Skeletal muscle tissue (tissue), 3 donors: ENCODE measurements at regions not wholly inside any gene's neighbourhood (a gene's known extent, or its start where the extent isn't known, plus 50 kb on each side); places are given as distances from the start of the nearest gene placed in this dataset.

Experiments
- H3K27ac ChIP-seq: one replicate; pipeline ENCODE4 v1.7.0; 2013; ENCODE audit warnings: mild to moderate bottlenecking, low read depth, low read length, inconsistent platforms
- H3K27me3 ChIP-seq, 3 donors: one replicate each; pipeline ENCODE4 v1.7.0; 2013; ENCODE audit warnings: low read length in 3 of 3; ENCODE audit not compliant: control insufficient read depth in 3 of 3, insufficient read depth in 3 of 3
- H3K36me3 ChIP-seq, 3 donors: one replicate each; pipeline ENCODE4 v1.7.0; 2013; ENCODE audit warnings: low read length in 3 of 3; ENCODE audit not compliant: control insufficient read depth in 3 of 3, insufficient read depth in 3 of 3
- H3K4me1 ChIP-seq, 3 donors: one replicate each; pipeline ENCODE4 v1.7.0; 2013; ENCODE audit warnings: low read length in 3 of 3, mild to moderate bottlenecking in 3 of 3; ENCODE audit not compliant: control insufficient read depth in 3 of 3, insufficient read depth in 3 of 3
- H3K4me3 ChIP-seq, 3 donors: one replicate each; pipeline ENCODE4 v1.7.0; 2013; ENCODE audit warnings: low read length in 3 of 3
- H3K9ac ChIP-seq, 3 donors: one replicate each; pipeline ENCODE4 v1.7.0; 2013; ENCODE audit warnings: low read length in 3 of 3, mild to moderate bottlenecking in 3 of 3, moderate library complexity in 2 of 3, low read depth in 1 of 3
- H3K9me3 ChIP-seq, 3 donors: one replicate each; pipeline ENCODE4 v1.7.0; 2013; ENCODE audit warnings: low read length in 3 of 3; ENCODE audit not compliant: control insufficient read depth in 3 of 3
- donor health status: Osteomylitis.

- Histone ChIP-seq H3K36me3 (no peaks in the 10 kb centered on the region), H3K27ac (no peak overlapping the region), H3K4me1 (no peaks in the 10 kb centered on the region), H3K9me3 (no peaks in the 10 kb centered on the region), H3K9ac (no peak overlapping the region), H3K27me3 (no peaks in the 10 kb centered on the region), H3K4me3 (no peak overlapping the region)
Measured at GRCh38 chr2:192275632-192276031, 80.9 kb upstream of the TMEFF2 start.

GRCh38 chr2:192267484-192267883, 72.8 kb upstream of the TMEFF2 start:
- H3K9ac ChIP-seq: no peak overlapping the region
- H3K4me3 ChIP-seq: no peak overlapping the region
- H3K27me3 ChIP-seq: no peaks in the 10 kb centered on the region
- H3K9me3 ChIP-seq: no peaks in the 10 kb centered on the region
- no peaks in the 10 kb centered on the region for H3K4me1 ChIP-seq
- H3K36me3 ChIP-seq: no peaks in the 10 kb centered on the region
- H3K27ac ChIP-seq: no peak overlapping the region

DNA sequence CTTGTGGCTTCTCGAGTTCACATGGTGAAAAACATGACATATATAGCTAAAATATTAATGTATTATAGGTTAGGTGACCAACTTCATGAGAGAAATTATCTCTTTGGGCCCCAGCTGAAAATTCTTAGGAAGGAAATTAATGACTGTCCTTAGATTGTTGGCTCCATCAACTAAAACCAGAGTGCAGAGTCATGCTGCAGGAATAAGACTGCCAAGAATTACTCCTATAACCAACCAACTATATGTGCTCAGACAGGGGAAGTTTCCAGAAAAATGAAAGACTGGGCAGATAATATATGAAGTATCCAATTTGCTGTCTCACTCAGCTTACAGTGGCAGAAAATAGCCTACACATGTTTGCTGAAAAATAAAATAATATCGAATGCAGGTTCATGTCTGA, 71.0 kb upstream of the TMEFF2 start:
- Histone ChIP-seq H3K4me3 (no peak overlapping the region), H3K36me3 (no peaks in the 10 kb centered on the region), H3K9me3 (no peaks in the 10 kb centered on the region), H3K27ac (no peak overlapping the region), H3K4me1 (no peaks in the 10 kb centered on the region), H3K27me3 (no peaks in the 10 kb centered on the region), H3K9ac (no peak overlapping the region)

- Histone ChIP-seq H3K4me3 (no peak overlapping the region), H3K9me3 (no peaks in the 10 kb centered on the region), H3K4me1 (no peaks in the 10 kb centered on the region), H3K27me3 (no peaks in the 10 kb centered on the region), H3K27ac (no peak overlapping the region), H3K36me3 (no peaks in the 10 kb centered on the region), H3K9ac (no peak overlapping the region)
Measured at GRCh38 chr2:192254444-192254843, 59.7 kb upstream of the TMEFF2 start.

GRCh38 chr2:192253692-192254091, 59.0 kb upstream of the TMEFF2 start:
- no peaks in the 10 kb centered on the region for H3K9me3 ChIP-seq
- no peaks in the 10 kb centered on the region for H3K4me1 ChIP-seq
- no peak overlapping the region for H3K4me3 ChIP-seq
- no peaks in the 10 kb centered on the region for H3K27me3 ChIP-seq
- H3K9ac ChIP-seq: no peak overlapping the region
- no peaks in the 10 kb centered on the region for H3K36me3 ChIP-seq
- H3K27ac ChIP-seq: no peak overlapping the region

- no peak overlapping the region for H3K27ac ChIP-seq
- H3K36me3 ChIP-seq: no peaks in the 10 kb centered on the region
- H3K9me3 ChIP-seq: no peaks in the 10 kb centered on the region
- H3K9ac ChIP-seq: no peak overlapping the region
- no peaks in the 10 kb centered on the region for H3K4me1 ChIP-seq
- no peak overlapping the region for H3K4me3 ChIP-seq
- no peaks in the 10 kb centered on the region for H3K27me3 ChIP-seq
Measured at GRCh38 chr2:192250961-192251360, 56.2 kb upstream of the TMEFF2 start.

DNA sequence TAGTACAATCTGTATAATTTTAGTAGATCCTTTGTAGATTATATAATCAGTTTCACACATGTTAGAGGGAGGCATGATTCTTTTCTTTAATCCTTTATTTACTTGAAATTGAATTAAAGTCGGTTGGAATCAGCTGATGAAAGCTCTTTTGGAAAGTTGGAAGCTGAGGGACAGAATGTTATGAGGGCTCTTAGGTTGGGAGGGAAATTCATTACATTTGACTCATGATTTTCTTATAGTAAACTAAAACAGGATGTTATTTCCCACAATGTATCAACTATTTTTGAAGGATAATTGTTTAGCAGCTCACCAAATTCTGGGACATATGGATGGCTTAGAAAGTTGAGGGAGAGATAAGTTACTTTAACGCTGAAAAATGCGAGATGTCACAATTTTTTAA, 52.7 kb upstream of the TMEFF2 start:
- H3K9ac ChIP-seq: no peak overlapping the region
- no peaks in the 10 kb centered on the region for H3K9me3 ChIP-seq
- H3K4me3 ChIP-seq: no peak overlapping the region
- H3K4me1 ChIP-seq: no peaks in the 10 kb centered on the region
- H3K27ac ChIP-seq: no peak overlapping the region
- no peaks in the 10 kb centered on the region for H3K36me3 ChIP-seq
- no peaks in the 10 kb centered on the region for H3K27me3 ChIP-seq

DNA sequence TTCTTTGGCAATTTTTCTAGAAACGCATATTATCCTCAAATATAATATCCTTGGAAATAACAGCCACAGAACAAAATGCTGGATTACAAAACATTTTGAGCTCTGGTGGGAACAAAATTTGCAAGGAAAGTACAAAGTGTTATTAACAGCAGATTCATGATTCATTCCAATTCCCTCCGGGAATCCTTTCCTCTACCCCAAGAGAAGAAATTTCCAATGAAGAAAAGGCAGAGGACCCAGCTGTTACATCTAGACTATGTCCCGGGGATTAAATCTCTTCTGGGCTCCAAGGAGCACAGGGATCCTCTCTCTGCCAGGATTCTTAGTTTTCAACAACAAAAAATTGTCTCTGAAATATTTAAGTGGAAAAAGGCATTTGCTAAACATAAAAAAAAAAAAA, 51.6 kb upstream of the TMEFF2 start:
- Histone ChIP-seq H3K9me3 (no peaks in the 10 kb centered on the region), H3K27me3 (no peaks in the 10 kb centered on the region), H3K9ac (no peak overlapping the region), H3K4me3 (no peak overlapping the region), H3K4me1 (no peaks in the 10 kb centered on the region), H3K36me3 (no peaks in the 10 kb centered on the region), H3K27ac (no peak overlapping the region)

- no peak overlapping the region for H3K27ac ChIP-seq
Measured at GRCh38 chr2:192245329-192245728, 50.6 kb upstream of the TMEFF2 start.

More at GRCh38 chr2:192245329-192245728, 50.6 kb upstream of the TMEFF2 start:
- Histone ChIP-seq H3K4me1 (no peaks in the 10 kb centered on the region), H3K27me3 (no peaks in the 10 kb centered on the region), H3K9me3 (no peaks in the 10 kb centered on the region), H3K9ac (no peak overlapping the region), H3K4me3 (no peak overlapping the region), H3K36me3 (no peaks in the 10 kb centered on the region)
